ENCODE measurements at regions not wholly inside any gene's neighbourhood (a gene's known extent, or its start where the extent isn't known, plus 50 kb on each side); places are given as distances from the start of the nearest gene placed in this dataset.

GRCh38 chr11:134784046-134784445, 372.0 kb upstream of the B3GAT1 start:
- no peaks in the 10 kb centered on the region for H3K4me1 ChIP-seq
- DNase-seq (no peak), ATAC-seq (no peak)
- H3K27me3 ChIP-seq, result no peaks in the 10 kb centered on the region
- H3K9me3 ChIP-seq, result no peaks in the 10 kb centered on the region
- intact Hi-C loops (cut with DNase I), result no loop called here
- no peak for TF ChIP-seq CTCF (IDR thresholded peaks at IDR 0.05)
- H3K27ac ChIP-seq, result no peak overlapping the region
- H3K4me3 ChIP-seq, result no peak overlapping the region
- H3K36me3 ChIP-seq, result no peaks in the 10 kb centered on the region

GRCh38 chr11:134783234-134783633, 371.2 kb upstream of the B3GAT1 start:
- Histone ChIP-seq H3K4me1 (no peaks in the 10 kb centered on the region), H3K27me3 (no peaks in the 10 kb centered on the region), H3K9me3 (no peaks in the 10 kb centered on the region), H3K27ac (no peak overlapping the region), H3K4me3 (no peak overlapping the region), H3K36me3 (no peaks in the 10 kb centered on the region)
- DNase-seq (no peak), ATAC-seq (no peak)
- no peak for TF ChIP-seq CTCF (IDR thresholded peaks at IDR 0.05)
- intact Hi-C loops (cut with DNase I), result no loop called here

GRCh38 chr11:134781380-134781866, 369.4 kb upstream of the B3GAT1 start:
- Histone ChIP-seq H3K9me3 (no peaks in the 10 kb centered on the region), H3K36me3 (no peaks in the 10 kb centered on the region), H3K4me1 (no peaks in the 10 kb centered on the region), H3K27ac (no peak overlapping the region), H3K4me3 (no peak overlapping the region), H3K27me3 (no peaks in the 10 kb centered on the region)
- no peak for DNase-seq
- TF ChIP-seq CTCF (IDR thresholded peaks at IDR 0.05), result no peak
- intact Hi-C loops (cut with DNase I), result no loop called here
- peak; percentile 43 for ATAC-seq

- Histone ChIP-seq H3K27me3 (no peaks in the 10 kb centered on the region), H3K4me1 (no peaks in the 10 kb centered on the region), H3K9me3 (no peaks in the 10 kb centered on the region), H3K36me3 (no peaks in the 10 kb centered on the region), H3K27ac (no peak overlapping the region), H3K4me3 (no peak overlapping the region)
- DNase-seq, result no peak
- intact Hi-C loops (cut with DNase I), result no loop called here
- TF ChIP-seq CTCF (IDR thresholded peaks at IDR 0.05), result peak; percentile 9
- ATAC-seq, result peak; percentile 69
These were observed 368.6 kb upstream of the B3GAT1 start for GRCh38 chr11:134780486-134781147.

GRCh38 chr11:134779179-134779578, 367.1 kb upstream of the B3GAT1 start:
- no peak for TF ChIP-seq CTCF (IDR thresholded peaks at IDR 0.05)
- no peaks in the 10 kb centered on the region for H3K4me1 ChIP-seq
- ATAC-seq (no peak), DNase-seq (no peak)
- H3K36me3 ChIP-seq, result no peaks in the 10 kb centered on the region
- intact Hi-C loops (cut with DNase I), result no loop called here
- no peak overlapping the region for H3K4me3 ChIP-seq
- no peaks in the 10 kb centered on the region for H3K9me3 ChIP-seq
- no peak overlapping the region for H3K27ac ChIP-seq
- H3K27me3 ChIP-seq, result no peaks in the 10 kb centered on the region

GRCh38 chr11:134768463-134768862, 356.4 kb upstream of the B3GAT1 start:
- Histone ChIP-seq H3K4me3 (no peak overlapping the region), H3K36me3 (no peaks in the 10 kb centered on the region), H3K27ac (no peak overlapping the region), H3K9me3 (no peaks in the 10 kb centered on the region), H3K27me3 (no peaks in the 10 kb centered on the region), H3K4me1 (no peaks in the 10 kb centered on the region)
- TF ChIP-seq CTCF (IDR thresholded peaks at IDR 0.05), result no peak
- intact Hi-C loops (cut with DNase I), result no loop called here
- no peak for ATAC-seq
- DNase-seq, result no peak

All from upper lobe of right lung (tissue), 1 donor.